Endothelial cell of umbilical vein (primary cell): ENCODE measurements at regions not wholly inside any gene's neighbourhood (a gene's known extent, or its start where the extent isn't known, plus 50 kb on each side); places are given as distances from the start of the nearest gene placed in this dataset.

Experiments used
- BruUV-seq: library from RNA; stranded (reverse); fragments of 400-500 nt; replicated peaks from 2 replicates; lab custom pipeline; 2021; lab: Mats Ljungman, UMichigan
- CTCF ChIA-PET: fragments of 300-600, 350-600 bp; sonication (Branson Sonifier 250); formaldehyde crosslinking; loops from one replicate; lab custom pipeline; 2021; ENCODE audit warnings: antibody characterized with exemption, inconsistent platforms; lab: Charles Lee
- POLR2A ChIA-PET: fragments of 300-600, 350-600 bp; sonication (Branson Sonifier 250); formaldehyde crosslinking; loops from one replicate; lab custom pipeline; 2021; ENCODE audit warnings: antibody characterized with exemption, inconsistent platforms; lab: Charles Lee
- DNase-seq: peaks from one replicate; pipeline ENCODE4 v3.0.0-alpha.2; 2011; ENCODE audit warnings: low read depth, low spot score
- FAIRE-seq: peaks from 2 replicates; lab custom pipeline; 2011; peaks lifted over from hg19 to GRCh38; lab: Jason Lieb, UNC
- H2AFZ ChIP-seq: 2 replicates; pipeline ENCODE4 v1.6.0; 2012; ENCODE audit warnings: low read depth, low read length, control low read depth, inconsistent platforms
- H3K27ac ChIP-seq: 2 replicates; pipeline ENCODE4 v1.5.1; 2011; ENCODE audit warnings: low read depth, mild to moderate bottlenecking, control low read depth, low read length, moderate library complexity; ENCODE audit not compliant: insufficient read depth
- H3K27me3 ChIP-seq, 2 experiments: 2 replicates each; pipeline versions ENCODE4 v1.6.0 to v1.6.1; 2011; ENCODE audit warnings: low read length in 2 of 2, mixed read lengths in 1 of 2; ENCODE audit not compliant: control insufficient read depth in 2 of 2, insufficient read depth in 2 of 2
- H3K36me3 ChIP-seq, 2 experiments: 2 replicates in 1 of 2; 3 replicates in 1 of 2; pipeline ENCODE4 v1.5.1; 2011; ENCODE audit warnings: low read length in 2 of 2, mild to moderate bottlenecking in 1 of 2, moderate library complexity in 1 of 2; ENCODE audit not compliant: control insufficient read depth in 2 of 2, insufficient read depth in 2 of 2; ENCODE audit errors: extremely low read depth in 1 of 2
- H3K4me1 ChIP-seq: 3 replicates; pipeline ENCODE4 v1.5.1; 2011; ENCODE audit warnings: mild to moderate bottlenecking, low read length; ENCODE audit not compliant: control insufficient read depth, insufficient read depth; ENCODE audit errors: extremely low read depth
- H3K4me2 ChIP-seq: 2 replicates; pipeline ENCODE4 v1.6.1; 2011; ENCODE audit warnings: low read length, control low read depth, mixed read lengths; ENCODE audit not compliant: insufficient read depth
- H3K4me3 ChIP-seq, 3 experiments: fragments of 200-600 bp in 1 of 3; sonication (generic), shearing (Covaris generic) in 1 of 3; replicated peaks in 1 of 3; 2 replicates each; pipeline ENCODE4 v1.5.1; 2011 to 2016; ENCODE audit warnings: control low read depth in 3 of 3, low read length in 3 of 3, mild to moderate bottlenecking in 2 of 3, inconsistent platforms in 1 of 3, low read depth in 1 of 3, moderate library complexity in 1 of 3; ENCODE audit not compliant: insufficient read depth in 1 of 3
- H3K79me2 ChIP-seq: 2 replicates; pipeline ENCODE4 v1.6.0; 2012; ENCODE audit warnings: low read length, inconsistent platforms; ENCODE audit not compliant: control insufficient read depth, insufficient read depth
- H3K9ac ChIP-seq: replicated peaks from 2 replicates; pipeline ENCODE3; 2011; ENCODE audit warnings: low read length, control low read depth; ENCODE audit not compliant: insufficient read depth; ENCODE audit errors: extremely low read depth
- H3K9me1 ChIP-seq: replicated peaks from 3 replicates; pipeline ENCODE4 v1.6.0; 2011; ENCODE audit warnings: mild to moderate bottlenecking, low read length; ENCODE audit not compliant: control insufficient read depth, insufficient read depth; ENCODE audit errors: extremely low read depth
- H3K9me3 ChIP-seq: replicated peaks from 2 replicates; pipeline ENCODE4 v1.5.1; 2012; ENCODE audit warnings: low read length, inconsistent platforms; ENCODE audit not compliant: control insufficient read depth, insufficient read depth
- H4K20me1 ChIP-seq: replicated peaks from 2 replicates; pipeline ENCODE3; 2011; ENCODE audit warnings: mild to moderate bottlenecking, low read length; ENCODE audit not compliant: control insufficient read depth, insufficient read depth; ENCODE audit errors: extremely low read depth
- CTCF ChIP-seq, 2 donors: IDR thresholded peaks; 1 replicate in 1 of 2; 2 replicates in 1 of 2; pipeline ENCODE4 v1.5.1; 2011; ENCODE audit warnings: low read length in 2 of 2, mild to moderate bottlenecking in 2 of 2, moderate library complexity in 2 of 2, control low read depth in 1 of 2, inconsistent platforms in 1 of 2, low read depth in 1 of 2; ENCODE audit not compliant: insufficient read depth in 1 of 2; ENCODE audit errors: extremely low read depth in 1 of 2
- EZH2 ChIP-seq: IDR thresholded peaks from 2 replicates; pipeline ENCODE4 v1.6.1; 2012; ENCODE audit warnings: borderline replicate concordance, low read depth, mild to moderate bottlenecking, moderate library complexity, low read length, inconsistent platforms; ENCODE audit not compliant: severe bottlenecking
- FOS ChIP-seq: IDR thresholded peaks from 2 replicates; pipeline ENCODE4 v1.6.1; 2011; ENCODE audit warnings: mild to moderate bottlenecking, low read length, moderate library complexity, borderline replicate concordance; ENCODE audit not compliant: insufficient read depth
- GATA2 ChIP-seq: IDR thresholded peaks from 2 replicates; pipeline ENCODE4 v1.7.0; 2011; ENCODE audit warnings: low read depth, mild to moderate bottlenecking, moderate library complexity, mixed read lengths, low read length; ENCODE audit not compliant: insufficient read length, insufficient read depth
- JUN ChIP-seq: IDR thresholded peaks from 2 replicates; pipeline ENCODE4 v1.6.1; 2011; ENCODE audit warnings: borderline replicate concordance, low read depth; ENCODE audit not compliant: insufficient read length, insufficient read depth
- MYC ChIP-seq: IDR thresholded peaks from one replicate; pipeline ENCODE4 v1.6.1; 2011; ENCODE audit warnings: mild to moderate bottlenecking, low read depth, low read length
- POLR2A ChIP-seq: IDR thresholded peaks from 2 replicates; pipeline ENCODE4 v1.6.1; 2012; ENCODE audit warnings: low read depth, mild to moderate bottlenecking, control low read depth, low read length
- POLR2AphosphoS5 ChIP-seq: IDR thresholded peaks from 2 replicates; pipeline ENCODE4 v1.6.1; 2012; ENCODE audit warnings: low read depth, mild to moderate bottlenecking, control low read depth, low read length, moderate library complexity; ENCODE audit not compliant: insufficient read depth
- dilution Hi-C: fragments of 300-500 bp; cut with MboI; formaldehyde crosslinking; loops from one replicate; pipeline ENCODE4 v1.15.0; 2019; ENCODE audit warnings: low sequenced_read_pairs; ENCODE audit not compliant: extremely low pct_ligation_motif_present
- intact Hi-C: fragments of 100-400 bp; cut with micrococcal nuclease; formaldehyde crosslinking; loops from one replicate; pipeline ENCODE4 v1.10.0; 2022
- TF ChIP-seq, protein P1 (sequence below): IDR thresholded peaks from 2 replicates; pipeline ENCODE4 v1.6.1; 2011; ENCODE audit not compliant: insufficient read depth, insufficient read length

DNA sequence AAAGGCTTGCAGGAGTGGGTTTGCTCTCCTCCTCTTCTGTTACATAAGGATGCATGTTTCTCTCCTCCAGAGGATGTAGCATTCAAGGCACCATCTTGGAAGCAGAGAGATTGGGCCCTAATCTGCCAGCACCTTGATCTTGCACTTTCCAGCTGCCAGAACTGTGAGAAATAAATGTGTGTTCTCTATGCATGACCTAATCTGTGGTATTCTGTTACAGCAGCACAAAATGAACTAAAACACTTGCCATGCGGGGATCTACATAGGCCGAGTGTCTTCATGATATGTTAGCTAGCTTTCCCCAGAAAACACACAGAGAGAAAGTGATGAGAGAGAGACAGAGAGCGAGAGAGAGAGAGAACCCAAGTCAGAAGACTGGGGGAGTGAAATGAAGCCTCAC is 273.5 kb downstream of the UTP18 start:
- Histone ChIP-seq H3K79me2 (no peaks in the 10 kb centered on the region), H3K4me2 (no peak overlapping the region), H3K9me3 (no peaks in the 10 kb centered on the region), H3K9me1 (no peaks in the 10 kb centered on the region), H3K27ac (no peak overlapping the region), H2AFZ (no peak overlapping the region), H3K27me3 (no peaks in the 10 kb centered on the region), H3K9ac (no peak overlapping the region), H3K4me3 (no peak overlapping the region), H3K4me1 (no peaks in the 10 kb centered on the region), H4K20me1 (no peaks in the 10 kb centered on the region), H3K36me3 (no peaks in the 10 kb centered on the region)
- dilution Hi-C loops (no loop called here), intact Hi-C loops (loop anchor here (10.0 kb wide), 1 partner anchor 529 kb away; no protein-coding TSS in a partner anchor)
- DNase-seq (no peak), FAIRE-seq (no peak)
- TF ChIP-seq MYC: no peak
- TF ChIP-seq, protein P1, sequence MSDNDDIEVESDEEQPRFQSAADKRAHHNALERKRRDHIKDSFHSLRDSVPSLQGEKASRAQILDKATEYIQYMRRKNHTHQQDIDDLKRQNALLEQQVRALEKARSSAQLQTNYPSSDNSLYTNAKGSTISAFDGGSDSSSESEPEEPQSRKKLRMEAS: no peak
- no peak for TF ChIP-seq GATA2
- TF ChIP-seq POLR2A: no peak
- no peak for TF ChIP-seq CTCF (IDR thresholded peaks at IDR 0.05; ENCODE audit: extremely low read depth in 1 of 2, insufficient read depth in 1 of 2, low read depth in 1 of 2, low read length in 2 of 2)
- TF ChIP-seq FOS: no peak
- TF ChIP-seq EZH2: no peak
- no peak for TF ChIP-seq POLR2AphosphoS5
- no peak for TF ChIP-seq JUN
- POLR2A ChIA-PET: no interaction called here
- BruUV-seq: no TSS peak
- CTCF ChIA-PET: interaction anchor here (1.7 to 2.0 kb wide), 2 partner anchors 162 to 235 kb away, joined by 6 read pairs; no protein-coding TSS in a partner anchor
